Heart left ventricle (tissue), 16 donors: ENCODE measurements at regions not wholly inside any gene's neighbourhood (a gene's known extent, or its start where the extent isn't known, plus 50 kb on each side); places are given as distances from the start of the nearest gene placed in this dataset.
A peak's percentile ranks its signal among the peaks of the same experiment; 100 is the strongest.

ENCODE experiments used
- ATAC-seq, 4 donors: fragments of 200-7000 bp; cut with Tn5 transposase; one replicate each; pipeline ENCODE4 v1.9.1; 2020 to 2022; ENCODE audit warnings: moderate library complexity in 4 of 4, mild to moderate bottlenecking in 3 of 4, moderate number of reproducible peaks in 1 of 4
- DNase-seq, 5 donors: peaks; one replicate each; pipeline ENCODE4 v3.0.0-alpha.2; 2020
- H3K27ac ChIP-seq, 12 donors: fragments of 200-600 bp; sonication (generic) in 4 of 12; one replicate each; pipeline versions ENCODE4 v1.5.0 to v1.8.0; 2016 to 2022; ENCODE audit warnings: mild to moderate bottlenecking in 2 of 12
- H3K27me3 ChIP-seq, 9 donors: fragments of 200-600 bp; sonication (generic) in 2 of 9; one replicate each; pipeline versions ENCODE4 v1.5.1 to v1.8.0; 2016 to 2022; ENCODE audit warnings: mild to moderate bottlenecking in 3 of 9
- H3K36me3 ChIP-seq, 9 donors: fragments of 200-600 bp; sonication (generic) in 2 of 9; one replicate each; pipeline versions ENCODE4 v1.5.0 to v1.8.0; 2018 to 2022; ENCODE audit warnings: mild to moderate bottlenecking in 2 of 9
- H3K4me1 ChIP-seq, 12 donors: fragments of 200-600 bp; sonication (generic) in 4 of 12; one replicate each; pipeline versions ENCODE4 v1.5.0 to v1.8.0; 2016 to 2022; ENCODE audit warnings: mild to moderate bottlenecking in 3 of 12
- H3K4me3 ChIP-seq, 12 donors: fragments of 200-600 bp; sonication (generic) in 4 of 12; one replicate each; pipeline versions ENCODE4 v1.5.0 to v1.8.0; 2017 to 2022; ENCODE audit warnings: mild to moderate bottlenecking in 9 of 12, moderate library complexity in 4 of 12
- H3K9me3 ChIP-seq, 12 donors: fragments of 200-600 bp; sonication (generic) in 4 of 12; one replicate each; pipeline versions ENCODE4 v1.5.0 to v1.8.0; 2016 to 2022; ENCODE audit warnings: mild to moderate bottlenecking in 1 of 12
- CTCF ChIP-seq, 12 donors: fragments of 200-600 bp; sonication (generic) in 4 of 12; IDR thresholded peaks; one replicate each; pipeline versions ENCODE4 v1.5.0 to v1.8.0; 2018 to 2022; ENCODE audit warnings: antibody characterized with exemption in 12 of 12, mild to moderate bottlenecking in 5 of 12
- POLR2A ChIP-seq, 2 donors: fragments of 450-650 bp; IDR thresholded peaks; one replicate each; pipeline ENCODE4 v1.6.1; 2017; ENCODE audit warnings: antibody characterized with exemption in 2 of 2, mild to moderate bottlenecking in 2 of 2, moderate library complexity in 2 of 2
- whole genome bisulfite sequencing, 4 donors: extraction: QIAGEN DNeasy Blood & Tissue Kit in 2 of 4; methylation state at CpG; one replicate each; pipeline versions ENCODE4 v1.1.5 to v1.1.7; 2013 to 2018; 5-methylcytosine and 5-hydroxymethylcytosine counted together
- intact Hi-C, 10 donors: fragments of 100-400 bp; cut with DNase I; formaldehyde crosslinking; loops; one replicate each; pipeline versions ENCODE4 v1.11.1 to v1.14.2; 2022
- donor health status: ischemic (EF 13 %, LVEDD 7.1; RV severe dilation, severe dysfunction).
- donor health status: healthy with polysubstance abuse.
- donor health status: DM: no; HTN: yes; CAD: no.
- donor health status: DM: no; HTN: no; CAD: no.
- donor health status: ischemic (EF 25% LVEDD 6.9; RV normal size, moderate dysfunction).
- donor health status: ischemic (EF 25% LVEDD 5.7; RV mildly dilated, moderate dysfunction).
- donor health status: healthy.
- donor health status: DM: yes; HTN: yes; CAD: no.
- donor health status: ischemic (EF 35%, LVEDD 5.7; RV mildly dilated, moderate dysfunction).
- donor health status: nonischemic (EF 11% LVEDD 7.7; RV severe dilation, severe dysfunction).
- donor health status: DM: yes; HTN: yes; CAD: no.
- donor health status: PGD.
- donor health status: ischemic (EF 29% LVEDD 5.4; RV normal size, mild dysfunction).
- donor health status: nonischemic (EF 23%, LVEDD 6.1; RV moderate dilation, normal function).

- no peak for ATAC-seq
- no peak for DNase-seq
- no peak overlapping the region for H3K27ac ChIP-seq
- H3K27me3 ChIP-seq, result peaks cover 0 to 51% (median 5%) of the 10 kb centered on the region in 9 donors
- intact Hi-C loops, result loop anchor here in 2 of 10 donors (1.0 to 5.0 kb wide), 3 partner anchors 248 to 447 kb away; no protein-coding TSS in a partner anchor
- H3K36me3 ChIP-seq, result no peaks in the 10 kb centered on the region
- H3K4me3 ChIP-seq, result no peak overlapping the region
- no peaks in the 10 kb centered on the region for H3K4me1 ChIP-seq
- no peaks in the 10 kb centered on the region for H3K9me3 ChIP-seq
- WGBS, 4 donors, result 65 to 85% (median 80%) methylated on average over 6 of the region's 6 CpGs
- TF ChIP-seq POLR2A (IDR thresholded peaks at IDR 0.05) (no peak), CTCF (IDR thresholded peaks at IDR 0.05) (no peak)
Observed at GRCh38 chr16:86070484-86070883, 171.5 kb downstream of the IRF8 start.

GRCh38 chr16:86070971-86071370 lies 172.0 kb downstream of the IRF8 start:
- intact Hi-C loops, result loop anchor here in 2 of 10 donors (1.0 to 5.0 kb wide), 3 partner anchors 249 to 446 kb away; no protein-coding TSS in a partner anchor
- peaks cover 0 to 56% (median 7%) of the 10 kb centered on the region in 9 donors for H3K27me3 ChIP-seq
- TF ChIP-seq CTCF (IDR thresholded peaks at IDR 0.05) (no peak), POLR2A (IDR thresholded peaks at IDR 0.05) (no peak)
- no peaks in the 10 kb centered on the region for H3K4me1 ChIP-seq
- H3K4me3 ChIP-seq, result no peak overlapping the region
- H3K36me3 ChIP-seq, result no peaks in the 10 kb centered on the region
- H3K9me3 ChIP-seq, result no peaks in the 10 kb centered on the region
- DNase-seq, result no peak
- 84 to 94% (median 90%) methylated on average over 7 of the region's 7 CpGs for WGBS, 4 donors
- no peak overlapping the region for H3K27ac ChIP-seq
- no peak for ATAC-seq

GRCh38 chr16:86071611-86072240 lies 172.8 kb downstream of the IRF8 start:
- Histone ChIP-seq H3K27ac (no peak overlapping the region), H3K27me3 (peaks cover 0 to 62% (median 7%) of the 10 kb centered on the region in 9 donors), H3K9me3 (no peaks in the 10 kb centered on the region), H3K36me3 (no peaks in the 10 kb centered on the region), H3K4me1 (no peaks in the 10 kb centered on the region), H3K4me3 (no peak overlapping the region)
- ATAC-seq (no peak), DNase-seq (no peak)
- TF ChIP-seq POLR2A (IDR thresholded peaks at IDR 0.05) (no peak), CTCF (IDR thresholded peaks at IDR 0.05) (no peak)
- intact Hi-C loops, result loop anchor here in 6 of 10 donors (1.0 to 5.0 kb wide), 6 partner anchors 249 to 449 kb away; no protein-coding TSS in a partner anchor
- 70 to 75% (median 73%) methylated on average over 12 of the region's 12 CpGs for WGBS, 4 donors

GRCh38 chr16:86072328-86073102 lies 173.6 kb downstream of the IRF8 start:
- intact Hi-C loops, result loop anchor here in 9 of 10 donors (1.0 to 5.0 kb wide), 8 partner anchors 250 to 448 kb away; no protein-coding TSS in a partner anchor
- TF ChIP-seq POLR2A (IDR thresholded peaks at IDR 0.05), result no peak
- TF ChIP-seq CTCF (IDR thresholded peaks at IDR 0.05), result peak; percentile 68 to 86 (median 77)
- Histone ChIP-seq H3K27me3 (peaks cover 0 to 58% (median 7%) of the 10 kb centered on the region in 9 donors), H3K36me3 (no peaks in the 10 kb centered on the region), H3K4me1 (no peaks in the 10 kb centered on the region), H3K9me3 (no peaks in the 10 kb centered on the region), H3K4me3 (no peak overlapping the region), H3K27ac (no peak overlapping the region)
- DNase-seq (peak in 4 of 5 donors; percentile 52 to 70 (median 52)), ATAC-seq (peak in 2 of 4 donors; percentile 60 to 73)
- 43 to 50% (median 47%) methylated on average over 21 of the region's 21 CpGs for WGBS, 4 donors
